HG02885 (cell line): ENCODE measurements at regions not wholly inside any gene's neighbourhood (a gene's known extent, or its start where the extent isn't known, plus 50 kb on each side); places are given as distances from the start of the nearest gene placed in this dataset.
"Not testable (repeated sequence)": the region's sequence is repeated elsewhere in the genome, so short reads cannot be mapped to it uniquely, and the experiment has no call there.

Experiments
- ATAC-seq: cut with Tn5 transposase; IDR thresholded peaks from one replicate; pipeline ENCODE4 v1.9.1; 2021; ENCODE audit warnings: mild to moderate bottlenecking; ENCODE audit not compliant: unreplicated experiment, poor library complexity

- no peak for ATAC-seq
These were observed 221.0 kb upstream of the KLF14 start for GRCh38 chr7:130954918-130955564.

DNA sequence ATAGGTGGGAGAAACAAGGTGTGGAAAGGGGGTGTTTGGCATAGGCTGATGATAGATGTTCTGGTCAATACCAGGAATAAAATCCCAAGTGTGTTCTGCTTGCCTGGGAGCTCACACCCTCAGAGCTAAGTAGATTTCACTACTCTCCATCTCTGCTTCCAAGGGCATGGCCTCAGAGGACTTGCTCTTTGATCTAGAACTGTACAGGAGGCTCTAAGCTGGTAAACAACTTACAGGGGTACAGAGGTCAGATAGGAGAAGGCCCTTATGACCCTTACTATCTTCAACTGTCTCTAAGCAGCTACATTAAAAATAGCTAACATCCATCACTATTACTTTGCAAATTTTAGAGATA lies 221.5 kb upstream of the KLF14 start:
- ATAC-seq = no peak

- ATAC-seq = no peak
These were observed 222.6 kb upstream of the KLF14 start for GRCh38 chr7:130956417-130957136.

GRCh38 chr7:130957137-130957513 lies 223.1 kb upstream of the KLF14 start:
- ATAC-seq = no peak

GRCh38 chr7:130957722-130958435 lies 223.9 kb upstream of the KLF14 start:
- ATAC-seq = not testable (repeated sequence)

GRCh38 chr7:130958846-130959245 lies 224.8 kb upstream of the KLF14 start:
- no peak for ATAC-seq

- no peak for ATAC-seq
These were observed 225.8 kb upstream of the KLF14 start for GRCh38 chr7:130959743-130960207.

- peak; percentile 38 for ATAC-seq
These were observed 226.4 kb upstream of the KLF14 start for GRCh38 chr7:130960208-130960988.

GRCh38 chr7:130961128-130961601 lies 227.2 kb upstream of the KLF14 start:
- peak; percentile 66 for ATAC-seq

DNA sequence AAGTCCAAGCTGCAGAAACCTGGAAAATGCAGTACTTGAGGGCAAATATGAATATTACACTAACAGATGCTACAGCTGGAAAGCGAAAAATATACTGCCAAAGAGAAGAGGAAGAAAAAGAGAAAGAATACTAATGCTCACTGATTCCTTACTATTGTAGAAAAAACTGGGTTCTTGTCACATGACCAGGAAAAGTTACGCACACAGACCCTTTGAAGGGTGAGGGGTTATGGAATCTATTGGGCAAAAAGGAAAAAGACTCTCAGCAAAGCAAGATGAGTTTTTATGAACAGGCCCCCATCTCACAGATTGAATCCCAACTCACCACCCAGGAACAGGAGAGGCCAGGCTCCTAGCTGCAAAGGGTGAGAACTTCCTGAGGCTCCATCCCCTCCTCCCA lies 228.1 kb upstream of the KLF14 start:
- no peak for ATAC-seq

GRCh38 chr7:130963339-130963738 lies 229.3 kb upstream of the KLF14 start:
- no peak for ATAC-seq

DNA sequence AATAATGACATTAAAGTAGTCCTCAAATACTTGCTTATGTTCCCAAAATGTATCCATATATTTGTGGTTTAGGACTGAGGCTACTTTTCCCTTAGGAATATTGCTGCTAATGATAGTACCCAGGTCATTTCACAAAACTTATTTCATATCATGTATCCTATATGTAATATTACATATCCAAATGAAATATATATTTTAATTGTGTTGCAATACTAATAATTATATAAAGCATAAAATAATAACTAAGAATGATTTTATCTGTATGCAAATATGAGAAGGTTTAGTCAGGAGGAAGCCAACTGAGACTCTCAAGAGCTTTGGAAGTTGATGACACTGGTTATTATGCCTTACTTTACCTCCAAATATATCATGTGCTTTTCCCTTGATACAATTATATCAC lies 231.5 kb upstream of the KLF14 start:
- no peak for ATAC-seq

GRCh38 chr7:130966246-130967009 lies 232.4 kb upstream of the KLF14 start:
- peak; percentile 65 for ATAC-seq

GRCh38 chr7:130970196-130970595 lies 236.2 kb upstream of the KLF14 start:
- ATAC-seq = no peak

- ATAC-seq = no peak
These were observed 236.7 kb upstream of the KLF14 start for GRCh38 chr7:130970696-130971095.

DNA sequence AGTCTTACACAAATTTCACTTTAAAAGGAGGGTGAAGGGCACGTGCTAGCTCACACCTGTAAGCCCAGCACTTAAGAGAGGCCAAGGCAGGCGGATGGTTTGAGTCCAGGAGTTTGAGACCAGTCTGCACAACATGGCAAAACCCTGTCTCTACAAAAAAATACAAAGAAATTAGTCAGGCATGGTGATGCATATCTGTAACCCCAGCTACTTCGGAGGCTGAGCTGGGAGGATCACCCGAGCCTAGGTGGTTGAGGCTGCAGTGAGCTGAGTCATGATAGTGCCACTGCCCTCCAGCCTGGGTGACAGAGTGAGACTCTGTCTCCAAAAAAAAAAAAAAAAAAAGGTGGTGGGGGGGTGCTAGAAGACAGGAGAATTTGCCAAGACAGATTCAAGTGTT lies 237.3 kb upstream of the KLF14 start:
- ATAC-seq = no peak

DNA sequence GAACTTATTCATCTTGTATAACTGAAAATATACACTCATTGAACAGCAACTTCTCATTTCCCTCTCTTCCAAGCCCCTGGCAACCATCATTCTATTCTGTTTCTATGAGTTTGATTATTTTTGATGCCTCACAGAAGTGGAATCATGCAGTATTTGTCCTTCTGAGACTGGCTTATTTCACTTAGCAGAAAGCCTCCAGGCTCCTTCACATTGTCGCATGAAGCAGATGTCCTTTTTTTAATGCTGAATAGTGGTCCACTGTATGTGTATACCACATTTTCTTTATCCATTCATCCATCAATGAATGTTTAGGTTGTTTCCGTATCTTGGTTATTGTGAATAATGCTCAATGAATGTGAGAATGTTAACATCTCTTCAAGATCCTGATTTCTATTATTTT lies 238.2 kb upstream of the KLF14 start:
- no peak for ATAC-seq

DNA sequence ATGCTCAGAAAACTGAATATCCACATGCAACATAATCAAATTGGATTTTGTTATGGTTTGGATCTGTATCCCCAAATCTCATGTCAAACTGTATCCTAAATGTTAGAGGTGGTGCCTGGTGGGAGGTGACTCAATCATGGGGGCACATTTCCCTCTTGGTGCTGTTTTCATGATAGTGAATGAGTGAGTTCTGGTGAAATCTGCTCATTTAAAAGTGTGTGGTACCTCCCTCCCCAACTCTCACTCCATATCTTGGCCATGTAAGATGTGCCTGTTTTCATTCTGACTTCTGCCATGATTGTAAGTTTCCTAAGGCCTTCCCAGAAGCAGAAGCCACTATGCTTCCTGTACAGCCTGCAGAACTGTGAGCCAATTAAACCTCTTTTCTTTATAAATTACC lies 239.6 kb upstream of the KLF14 start:
- no peak for ATAC-seq

DNA sequence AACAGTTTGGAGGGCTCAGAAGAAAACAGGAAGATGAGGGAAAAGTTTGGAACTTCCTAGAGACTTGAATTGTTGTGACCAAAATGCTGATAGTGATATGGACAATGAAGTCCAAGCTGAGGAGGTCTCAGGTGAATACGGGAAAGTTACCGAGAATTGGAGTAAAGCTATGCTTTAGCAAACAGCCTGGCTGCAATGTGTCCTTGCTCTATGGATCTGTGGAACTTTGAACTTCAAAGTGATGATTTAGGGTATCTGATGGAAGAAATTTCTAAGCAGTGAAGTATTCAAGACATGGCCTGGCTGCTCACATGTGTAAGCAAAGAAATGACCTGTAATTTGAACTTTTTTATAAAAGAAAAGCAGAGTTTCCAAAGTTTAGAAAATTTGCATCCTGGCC lies 240.2 kb upstream of the KLF14 start:
- ATAC-seq = no peak

DNA sequence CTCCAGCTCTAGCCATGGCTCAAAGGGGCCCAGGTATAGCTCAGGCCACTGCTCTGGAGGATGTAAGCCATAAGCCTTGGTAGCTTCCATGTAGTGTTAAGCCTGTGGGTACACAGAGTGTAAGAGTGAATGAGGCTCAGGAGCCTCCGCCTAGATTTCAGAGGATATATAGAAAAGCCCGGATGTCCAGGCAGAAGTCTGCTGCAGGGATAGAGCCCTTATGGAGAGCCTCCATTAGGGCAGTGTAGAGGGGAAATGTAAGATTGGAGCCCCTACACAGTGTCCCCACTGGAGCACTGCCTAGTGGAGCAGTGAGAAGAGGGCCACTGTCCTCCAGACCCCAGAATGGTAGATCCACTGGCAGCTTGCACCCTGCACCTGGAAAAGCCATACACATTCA lies 240.8 kb upstream of the KLF14 start:
- no peak for ATAC-seq
